Endothelial cell of hepatic sinusoid (primary cell): ENCODE measurements at regions not wholly inside any gene's neighbourhood (a gene's known extent, or its start where the extent isn't known, plus 50 kb on each side); places are given as distances from the start of the nearest gene placed in this dataset.
"Not testable (repeated sequence)": the region's sequence is repeated elsewhere in the genome, so short reads cannot be mapped to it uniquely, and the experiment has no call there.

Source experiments
- in situ Hi-C: cut with HindIII; loops from 2 replicates; pipeline ENCODE4 v1.10.0; 2017; ENCODE audit warnings: low sequenced_read_pairs

DNA sequence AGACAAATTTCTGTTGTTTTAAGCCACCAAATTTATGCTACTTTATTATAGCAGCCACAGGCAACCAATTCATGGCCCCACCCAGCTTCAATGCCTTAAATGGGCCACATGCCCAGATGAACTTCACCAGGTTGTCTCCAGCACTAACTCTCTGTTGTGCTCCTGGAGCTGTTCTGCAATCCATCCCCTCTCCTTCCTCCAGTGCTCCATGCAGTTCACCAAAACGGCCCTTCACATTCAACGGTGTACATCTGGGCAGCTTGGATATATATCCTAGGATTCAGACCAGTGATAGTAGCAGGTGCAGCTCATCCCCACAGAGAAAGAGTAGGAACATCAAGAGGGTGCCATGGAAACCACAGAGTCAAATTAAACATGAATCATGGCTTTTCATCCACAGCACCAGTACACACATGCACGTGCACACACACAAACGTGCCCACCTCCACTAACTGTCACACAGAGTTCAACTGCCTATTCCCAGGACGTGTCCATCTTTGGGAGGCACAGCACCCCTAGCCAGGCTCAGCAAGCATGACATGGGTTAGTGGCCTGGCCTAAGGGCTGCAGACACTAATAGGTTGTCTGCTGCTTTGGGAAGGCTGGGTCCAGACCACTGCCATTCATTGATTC, 134.5 kb downstream of the MED10 start:
- in situ Hi-C loops, result no loop called here

DNA sequence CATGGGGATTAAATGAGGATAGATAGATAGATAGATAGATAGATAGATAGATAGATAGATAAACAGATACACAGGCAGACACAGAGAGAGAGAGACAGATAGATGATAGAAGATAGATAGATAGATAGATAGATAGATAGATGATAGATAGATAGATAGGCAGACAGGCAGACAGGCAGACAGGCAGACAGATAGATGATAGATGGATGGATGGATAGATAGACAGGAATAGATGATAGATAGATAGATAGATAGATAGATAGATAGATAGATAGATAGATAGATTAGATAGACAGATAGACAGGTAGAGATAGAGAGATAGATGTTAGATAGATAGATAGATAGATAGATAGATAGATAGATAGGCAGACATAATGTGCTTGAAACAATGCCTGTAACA, 137.3 kb downstream of the MED10 start:
- in situ Hi-C loops, result not testable (repeated sequence)

DNA sequence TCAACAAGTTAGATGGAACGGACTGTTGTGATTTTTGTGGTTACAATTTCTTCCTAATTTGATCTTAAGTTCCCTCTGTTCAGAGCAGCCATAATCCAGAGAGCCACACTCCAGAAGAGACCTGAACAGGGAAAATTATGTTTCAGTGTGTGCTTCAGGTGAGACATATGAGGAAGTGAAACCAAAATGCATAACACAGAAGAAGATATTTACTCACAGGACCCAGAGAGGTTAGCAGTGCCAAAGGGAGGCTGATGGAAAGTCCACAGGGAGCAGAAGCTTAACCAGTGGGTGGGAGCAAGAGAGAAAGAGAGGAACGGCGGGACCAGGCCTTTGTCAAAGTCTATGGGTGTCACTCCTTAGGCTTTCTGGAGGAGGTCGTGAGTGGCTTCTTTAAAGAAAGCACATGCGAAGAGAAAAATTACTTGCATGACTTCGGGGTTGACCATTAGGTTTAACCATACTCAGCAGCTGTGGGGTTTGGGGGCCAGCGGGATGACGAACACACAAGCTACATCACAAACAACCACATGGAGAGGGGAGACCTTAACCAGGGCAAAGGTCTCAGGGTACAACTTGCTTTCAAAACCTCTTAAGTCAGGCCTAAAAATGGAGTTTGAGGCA, 141.4 kb downstream of the MED10 start:
- in situ Hi-C loops, result no loop called here

DNA sequence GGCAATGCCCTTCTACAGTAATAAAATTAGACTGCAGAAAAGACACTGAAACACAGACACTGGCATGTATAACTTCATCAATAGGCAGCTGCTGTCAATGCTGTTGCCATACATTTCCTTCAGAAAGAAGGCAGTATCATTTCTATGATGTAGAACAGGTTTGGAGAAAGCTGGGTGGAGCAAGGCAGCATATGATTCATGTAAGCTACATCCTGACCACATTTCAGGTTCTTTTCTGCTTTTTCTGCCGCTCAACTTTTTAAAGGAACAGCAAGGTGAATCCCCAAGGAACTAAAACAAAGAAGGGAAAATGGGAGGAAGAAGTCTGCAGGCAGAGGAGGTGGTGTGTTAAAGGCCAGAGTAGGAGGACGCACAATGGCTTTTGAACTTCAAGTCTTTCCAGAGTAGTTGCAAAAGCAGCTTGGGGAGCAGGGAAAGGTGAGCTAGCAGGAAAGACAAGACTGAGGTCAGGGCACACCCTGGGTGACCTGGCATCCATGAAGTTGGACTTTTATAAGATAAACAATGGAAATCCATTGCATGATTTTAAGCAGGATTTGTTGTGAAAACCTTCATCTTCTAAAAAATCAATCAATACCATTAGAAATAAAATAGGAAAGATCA, 142.1 kb downstream of the MED10 start:
- in situ Hi-C loops, result no loop called here

DNA sequence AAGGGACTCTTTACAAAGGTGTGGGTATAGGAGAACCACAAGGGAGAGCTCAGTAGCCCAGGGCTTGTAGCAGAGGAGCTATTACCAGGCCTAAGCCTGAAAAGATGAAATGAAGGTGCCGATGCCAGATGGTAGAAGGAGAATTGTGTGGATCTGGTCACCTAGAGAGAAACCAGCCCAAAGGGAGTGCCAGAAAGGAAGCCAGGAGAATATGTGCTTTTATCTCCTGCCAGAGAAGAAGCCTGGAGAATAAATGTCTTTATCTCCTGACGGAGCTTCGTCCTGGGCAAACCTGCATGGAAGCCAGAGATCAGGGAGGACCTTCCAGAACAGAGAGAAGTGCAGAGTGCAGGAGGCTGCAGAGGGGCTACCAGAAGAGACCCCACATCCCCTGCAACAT, 142.6 kb downstream of the MED10 start:
- in situ Hi-C loops, result no loop called here

DNA sequence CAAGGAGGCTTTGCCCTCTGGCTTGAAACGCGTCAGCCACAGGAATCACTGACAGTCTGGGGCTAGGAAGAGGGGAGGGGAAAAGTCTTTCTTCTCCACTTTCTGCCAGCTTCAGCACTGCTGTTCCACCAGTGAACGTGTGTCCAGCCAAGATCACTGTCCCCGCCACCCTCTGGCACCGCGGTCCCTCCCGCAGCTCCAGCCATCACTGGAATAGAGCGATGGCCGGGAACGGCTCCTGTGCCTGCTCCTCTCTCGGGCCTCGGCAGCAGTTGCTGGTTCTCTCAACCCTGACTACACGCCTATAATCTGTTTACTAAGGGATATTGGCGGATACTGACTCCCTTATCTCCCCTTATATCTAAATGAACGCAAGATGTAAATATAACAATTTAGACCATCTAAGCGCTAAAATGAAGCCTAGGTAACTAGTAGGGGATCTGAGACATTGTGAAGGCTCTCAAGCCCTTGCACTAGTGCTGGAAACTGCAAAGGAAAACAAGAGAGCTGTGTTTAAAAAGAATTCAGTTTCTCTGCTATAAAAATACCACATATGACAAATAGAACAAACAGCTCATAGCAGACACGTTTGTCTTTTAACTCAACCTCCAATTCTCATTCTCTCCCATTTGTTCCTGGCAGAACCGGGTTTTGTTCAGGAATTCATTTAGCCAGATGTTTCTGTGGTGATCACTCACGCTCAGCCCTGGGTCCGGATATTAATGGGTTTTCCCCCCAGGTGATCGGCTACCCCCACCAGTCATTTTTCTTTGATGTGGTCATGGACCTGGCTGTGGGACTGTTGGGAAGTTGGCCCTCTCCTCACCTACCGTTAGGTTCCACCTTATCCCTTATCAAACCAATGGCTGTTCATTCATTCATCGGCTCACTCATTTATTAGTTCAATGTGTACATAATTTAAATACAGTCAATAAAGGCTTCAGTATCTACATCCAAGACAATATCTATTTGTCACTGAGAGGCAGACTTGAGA, 149.8 kb downstream of the MED10 start:
- in situ Hi-C loops, result no loop called here

DNA sequence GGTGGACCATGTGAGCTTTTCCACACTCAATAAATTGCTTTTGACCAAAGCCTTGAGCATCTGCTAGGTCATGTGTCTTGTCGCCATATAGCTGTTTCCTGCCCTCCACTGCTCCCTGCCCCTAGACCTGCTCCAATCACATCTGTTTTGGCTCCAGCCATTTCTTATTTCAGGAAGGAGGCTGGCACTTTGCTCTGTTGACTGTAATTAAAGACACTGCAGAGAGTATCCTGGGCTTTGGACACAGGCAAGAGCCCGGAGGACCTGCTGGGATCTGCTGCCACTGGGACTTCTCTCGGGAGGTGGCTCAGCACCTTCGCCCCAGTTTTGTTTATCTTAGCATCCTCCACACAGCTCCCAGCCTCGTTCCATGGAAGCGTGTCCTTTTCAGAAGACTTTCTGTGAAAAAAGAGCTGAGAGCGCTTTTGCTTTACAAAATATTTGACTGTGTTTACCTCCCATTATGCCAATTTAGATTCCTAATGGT, 153.2 kb downstream of the MED10 start:
- in situ Hi-C loops, result no loop called here

DNA sequence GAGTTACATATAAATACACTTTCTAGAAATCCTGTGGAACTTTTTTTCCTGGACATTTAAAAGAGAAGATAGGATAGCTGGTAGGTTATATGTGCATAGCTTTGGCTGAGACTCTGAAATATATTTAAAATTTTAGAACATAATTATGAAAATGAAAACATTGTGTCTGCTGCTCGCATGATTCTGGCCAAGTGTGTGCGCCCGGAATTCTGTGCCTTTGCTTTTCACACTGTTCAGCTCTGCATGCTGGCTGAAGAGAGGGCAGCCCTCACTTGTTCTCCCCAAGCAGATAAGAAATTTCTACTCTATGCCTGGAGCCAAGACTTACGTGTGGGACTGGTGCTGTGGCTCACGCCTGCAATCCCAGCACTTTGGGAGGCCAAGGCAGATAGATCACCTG, 153.9 kb downstream of the MED10 start:
- in situ Hi-C loops, result no loop called here

DNA sequence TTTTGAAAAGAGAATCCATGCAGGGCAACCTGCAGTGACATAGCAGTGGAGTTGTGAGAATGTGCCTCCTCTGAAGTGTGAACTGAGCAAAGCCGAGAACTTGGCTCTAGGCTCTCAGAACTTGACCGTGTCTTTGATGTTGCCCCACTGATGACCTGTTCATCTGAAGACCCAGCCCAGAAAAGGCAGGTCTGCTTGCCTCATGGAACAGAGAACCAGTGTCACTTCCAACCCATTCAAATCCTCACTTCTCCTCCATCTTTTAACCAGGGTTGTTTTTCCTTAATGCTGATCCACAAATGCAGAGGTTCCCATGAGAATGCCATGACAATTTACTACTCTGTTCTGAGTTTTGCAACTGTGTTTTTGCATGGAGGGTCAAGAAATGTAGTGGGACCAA, 155.4 kb downstream of the MED10 start:
- in situ Hi-C loops, result no loop called here

DNA sequence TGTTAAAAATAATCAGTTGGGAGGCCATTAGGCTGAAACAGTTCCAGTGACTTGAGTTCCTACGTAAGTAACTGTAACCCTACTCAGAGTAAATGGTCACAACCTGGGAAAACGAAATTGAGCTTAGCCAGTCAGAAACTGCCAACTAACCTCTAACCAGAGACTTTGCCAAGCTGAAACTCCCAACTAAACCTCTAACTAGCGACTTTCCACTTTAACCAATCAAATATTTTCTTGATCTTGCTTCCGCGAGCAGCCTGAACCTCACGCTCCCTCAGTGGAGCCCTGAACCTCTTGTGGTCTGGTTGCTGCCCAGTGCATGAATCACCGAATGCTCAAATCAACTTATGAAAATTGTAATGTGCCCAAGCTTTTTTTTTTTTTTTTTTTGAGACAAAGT, 156.2 kb downstream of the MED10 start:
- in situ Hi-C loops, result no loop called here

DNA sequence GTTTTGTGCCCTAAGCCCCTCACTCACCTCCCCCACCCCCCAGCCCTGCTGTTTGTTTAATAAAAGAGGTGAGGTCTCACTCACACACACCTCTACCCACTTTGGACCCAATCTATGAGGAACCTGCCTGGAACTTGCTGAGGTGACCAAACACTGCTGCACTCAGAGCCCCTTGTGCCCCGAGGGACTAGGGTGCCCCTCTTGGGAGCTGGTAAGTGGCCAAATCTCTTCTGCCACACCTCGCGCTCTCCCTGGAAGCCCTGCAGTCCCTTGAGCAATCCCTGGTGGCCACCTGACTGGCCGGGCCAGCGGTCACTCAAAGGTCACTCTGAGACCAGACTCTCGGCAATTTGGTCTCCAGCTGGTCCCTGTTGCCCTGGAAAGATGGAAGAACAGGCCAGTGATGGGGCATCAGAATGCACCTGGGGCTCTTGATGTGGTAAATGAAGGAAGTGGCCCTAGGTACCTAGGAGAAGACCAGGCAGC, 157.2 kb downstream of the MED10 start:
- in situ Hi-C loops, result no loop called here

DNA sequence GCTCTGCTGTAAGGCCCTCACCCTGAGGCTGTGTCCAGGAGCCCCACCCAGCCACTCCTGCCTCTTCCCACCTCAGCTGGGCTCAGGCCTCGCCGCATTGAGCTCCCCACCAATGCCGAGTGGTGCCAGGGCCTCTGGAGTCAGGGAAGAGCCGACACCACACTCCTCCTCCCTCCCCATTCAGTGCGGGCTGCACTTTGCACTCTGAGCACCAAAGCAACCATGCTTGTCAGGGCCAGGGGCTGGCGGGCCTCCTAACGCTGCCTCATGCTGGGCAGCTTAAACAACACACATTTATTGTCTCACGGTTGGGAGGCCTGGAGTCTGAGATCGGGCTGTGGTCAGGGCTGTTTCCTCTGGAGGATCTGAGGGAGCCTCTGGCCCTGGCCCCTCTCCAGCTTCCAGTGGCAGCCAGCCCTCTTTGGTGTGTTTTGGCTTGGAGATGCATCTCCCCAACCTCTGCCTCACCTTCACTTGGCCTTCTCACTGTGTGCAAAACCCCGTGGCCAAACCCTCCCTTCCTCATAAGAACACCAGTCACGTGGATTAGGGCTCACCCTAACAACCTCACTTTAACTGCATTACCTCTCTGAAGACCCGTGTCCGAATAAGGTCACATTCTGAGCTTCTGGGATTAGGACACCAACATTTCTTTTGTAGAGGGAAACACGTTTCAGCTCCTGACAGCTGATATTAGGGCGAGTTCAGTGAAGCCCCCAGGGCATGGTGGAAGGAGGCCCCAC, 157.8 kb downstream of the MED10 start:
- in situ Hi-C loops, result no loop called here

DNA sequence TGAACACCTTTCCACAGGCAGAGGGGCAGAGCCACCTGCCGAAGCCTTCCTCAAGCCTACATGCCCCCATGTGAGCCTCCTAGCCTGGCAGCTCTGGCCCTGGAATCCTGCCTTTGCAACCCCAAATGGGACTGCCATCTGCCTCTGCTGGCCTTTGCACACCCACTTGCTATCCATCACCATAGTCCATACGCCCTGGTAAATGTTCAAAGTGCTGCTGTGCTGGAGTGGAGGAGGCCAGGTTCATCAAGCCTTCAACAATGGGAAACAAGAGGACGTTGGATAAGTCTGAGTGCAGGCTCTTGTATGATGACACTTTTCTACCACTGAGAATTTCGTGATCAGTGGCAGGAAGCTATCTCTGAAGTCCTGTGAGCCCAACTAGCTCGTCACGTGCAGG, 159.8 kb downstream of the MED10 start:
- in situ Hi-C loops, result loop anchor here (5.0 kb wide), 1 partner anchor 34 kb away; no protein-coding TSS in a partner anchor

DNA sequence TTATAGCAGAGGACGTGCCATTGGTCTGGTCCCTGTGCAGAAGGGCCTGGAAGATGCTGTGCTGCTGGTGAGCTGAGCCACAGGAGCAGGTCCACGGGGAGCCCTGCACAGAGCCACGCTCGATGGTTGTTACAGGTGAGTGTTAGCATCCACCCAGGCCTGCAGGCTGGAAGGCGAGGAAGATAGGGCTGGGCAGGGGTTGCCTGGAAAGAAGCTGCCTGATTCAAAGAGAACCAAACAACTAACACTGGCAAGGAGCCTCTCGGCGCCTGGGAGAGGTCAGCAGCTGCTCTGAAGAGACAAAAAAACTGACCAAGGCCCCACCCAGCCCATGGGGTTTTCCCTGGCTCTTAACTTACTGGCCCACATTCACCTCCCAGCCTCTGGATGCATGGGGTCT, 160.2 kb downstream of the MED10 start:
- in situ Hi-C loops, result loop anchor here (5.0 kb wide), 1 partner anchor 34 kb away; no protein-coding TSS in a partner anchor

DNA sequence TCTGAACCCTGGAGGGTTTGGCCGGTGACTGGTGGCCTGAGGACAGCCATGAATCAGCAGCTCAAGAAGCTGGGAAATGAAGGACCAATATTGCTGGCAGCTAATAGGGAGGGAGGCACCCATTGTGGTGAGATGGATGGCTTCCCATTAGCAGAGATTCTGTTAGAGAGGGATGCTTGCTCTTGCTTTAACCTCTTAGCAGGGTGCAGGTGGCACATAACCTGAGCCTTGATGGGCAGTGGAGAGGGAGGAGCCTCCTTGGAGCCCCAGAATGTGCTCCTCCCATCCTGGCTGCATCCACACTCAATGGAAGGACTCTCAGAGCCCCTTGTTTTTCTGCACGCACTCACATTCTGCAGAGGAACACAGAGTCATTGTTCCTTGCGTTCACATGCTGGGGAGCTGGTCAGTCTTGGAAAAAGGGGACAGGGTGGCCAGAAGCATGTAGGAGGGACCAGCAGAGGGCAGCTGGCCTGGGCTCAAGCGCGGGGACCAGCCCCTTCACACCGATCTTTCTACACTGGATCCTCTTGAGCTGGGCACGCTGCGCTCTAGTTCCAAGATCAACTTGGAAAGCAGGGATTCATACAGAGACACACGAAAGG, 161.8 kb downstream of the MED10 start:
- in situ Hi-C loops, result loop anchor here (5.0 kb wide), 1 partner anchor 36 kb away; no protein-coding TSS in a partner anchor

DNA sequence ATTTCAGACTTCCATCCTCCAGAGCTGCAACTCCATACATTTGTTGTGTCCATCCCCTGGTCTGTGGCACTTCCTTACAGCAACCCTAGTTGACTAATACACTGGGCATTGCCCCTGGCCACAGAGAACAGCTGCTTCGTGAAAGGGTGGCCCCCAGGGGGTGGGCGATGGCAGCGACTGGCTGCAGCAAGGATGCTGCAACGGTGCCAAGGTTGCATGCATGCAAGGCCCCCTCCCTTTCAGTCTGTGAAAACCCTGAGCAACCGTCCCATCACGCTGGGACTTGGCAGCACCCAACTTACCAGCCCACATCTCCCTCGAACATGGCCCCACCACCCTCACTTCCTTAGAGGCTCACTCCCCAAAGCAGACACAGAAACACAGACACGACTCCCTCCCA, 162.5 kb downstream of the MED10 start:
- in situ Hi-C loops, result loop anchor here (5.0 kb wide), 1 partner anchor 36 kb away; no protein-coding TSS in a partner anchor

DNA sequence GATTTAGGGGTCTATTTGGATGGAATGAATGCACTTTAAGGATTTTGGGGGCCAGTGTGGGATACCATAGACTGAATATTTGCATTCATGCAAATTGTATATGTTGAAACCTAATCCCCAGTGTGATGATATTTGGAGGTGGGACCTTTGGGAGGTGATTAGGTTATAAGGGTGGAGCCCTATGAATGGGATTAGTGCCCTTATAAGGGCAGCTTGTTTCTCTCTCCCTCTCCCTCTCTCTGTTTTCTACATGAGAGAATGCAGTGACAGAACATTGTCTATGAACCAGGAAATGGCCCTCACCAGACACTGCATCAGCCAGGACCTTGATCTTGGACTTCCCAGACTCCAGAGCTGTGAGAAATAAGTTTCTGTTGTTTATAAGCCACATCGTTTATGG, 166.1 kb downstream of the MED10 start:
- in situ Hi-C loops, result no loop called here

DNA sequence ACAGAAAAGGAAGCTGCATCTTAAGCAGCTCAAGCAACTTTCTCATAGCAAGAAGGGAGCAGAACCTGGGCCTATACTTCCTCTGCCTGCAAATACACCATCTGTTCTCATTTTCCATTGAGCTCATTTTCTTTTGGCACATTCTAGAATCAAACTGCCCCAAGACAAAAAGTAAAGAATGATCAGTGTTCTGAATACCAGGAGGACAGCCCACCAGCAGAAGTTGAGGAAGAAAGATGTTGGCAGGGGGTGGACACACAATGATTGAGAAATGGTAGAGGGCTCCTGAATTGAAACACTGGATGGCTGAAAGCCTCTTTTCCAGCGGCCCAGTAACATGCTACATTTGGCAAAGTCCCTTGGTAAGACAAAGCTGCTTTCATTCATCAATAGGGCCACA, 171.8 kb downstream of the MED10 start:
- in situ Hi-C loops, result no loop called here

DNA sequence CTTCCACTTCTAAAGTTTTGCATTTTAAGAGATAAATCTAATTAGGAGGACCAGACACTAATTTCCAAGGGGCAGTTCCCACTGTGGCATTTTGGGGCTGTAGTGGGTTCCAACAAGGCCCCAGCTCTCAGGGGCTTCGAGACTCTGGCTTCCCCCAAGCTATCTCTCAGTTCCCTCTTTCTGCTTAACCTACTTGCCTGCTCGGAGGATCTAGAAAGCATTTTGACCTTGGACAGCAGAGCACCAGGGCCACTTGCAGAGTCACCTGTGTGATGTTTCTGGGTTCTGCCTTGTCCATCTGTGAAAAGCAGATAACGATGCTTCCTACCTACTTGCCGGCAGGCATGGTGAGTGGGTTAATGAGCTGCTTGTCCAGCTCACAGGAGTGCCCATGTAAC, 175.4 kb downstream of the MED10 start:
- in situ Hi-C loops, result no loop called here
